DMS114 treated with DMSO at 0.1 percent for 48 hours (cell line): ENCODE measurements at regions not wholly inside any gene's neighbourhood (a gene's known extent, or its start where the extent isn't known, plus 50 kb on each side); places are given as distances from the start of the nearest gene placed in this dataset.

Experiments
- DNase-seq: peaks from one replicate; lab custom pipeline; 2025; ENCODE audit not compliant: unreplicated experiment; lab: John Stamatoyannopoulos, UW

- no peak for DNase-seq
Measured at GRCh38 chr7:156458011-156458410, 182.6 kb upstream of the RNF32 start.

- no peak for DNase-seq
Measured at GRCh38 chr7:156456503-156457115, 184.0 kb upstream of the RNF32 start.

GRCh38 chr7:156456032-156456431 is 184.5 kb upstream of the RNF32 start:
- DNase-seq = no peak

- no peak for DNase-seq
Measured at GRCh38 chr7:156450473-156450872, 190.1 kb upstream of the RNF32 start.

- no peak for DNase-seq
Measured at GRCh38 chr7:156448918-156449317, 191.7 kb upstream of the RNF32 start.

GRCh38 chr7:156446990-156447389 is 193.6 kb upstream of the RNF32 start:
- DNase-seq = no peak

- DNase-seq = no peak
Measured at GRCh38 chr7:156445997-156446761, 194.4 kb upstream of the RNF32 start.

GRCh38 chr7:156442516-156442915 is 198.1 kb upstream of the RNF32 start:
- DNase-seq = no peak

- DNase-seq = no peak
Measured at GRCh38 chr7:156440456-156440855, 200.1 kb upstream of the RNF32 start.

GRCh38 chr7:156438011-156438410 is 202.6 kb upstream of the RNF32 start:
- DNase-seq = no peak

- no peak for DNase-seq
Measured at GRCh38 chr7:156437021-156437614, 203.5 kb upstream of the RNF32 start.

- DNase-seq = no peak
Measured at GRCh38 chr7:156435486-156436231, 204.9 kb upstream of the RNF32 start.

GRCh38 chr7:156434706-156435105 is 205.9 kb upstream of the RNF32 start:
- DNase-seq = no peak

- DNase-seq = no peak
Measured at GRCh38 chr7:156432018-156432417, 208.6 kb upstream of the RNF32 start.

GRCh38 chr7:156430109-156430508 is 210.5 kb upstream of the RNF32 start:
- no peak for DNase-seq

GRCh38 chr7:156429514-156429913 is 211.1 kb upstream of the RNF32 start:
- DNase-seq = no peak

GRCh38 chr7:156423876-156424275 is 216.7 kb upstream of the RNF32 start:
- DNase-seq = no peak

GRCh38 chr7:156420496-156420895 is 220.1 kb upstream of the RNF32 start:
- no peak for DNase-seq

- no peak for DNase-seq
Measured at GRCh38 chr7:156419782-156420181, 220.8 kb upstream of the RNF32 start.

GRCh38 chr7:156402255-156402654 is 238.3 kb upstream of the RNF32 start:
- DNase-seq = no peak

GRCh38 chr7:156401617-156402016 is 239.0 kb upstream of the RNF32 start:
- no peak for DNase-seq

- DNase-seq = no peak
Measured at GRCh38 chr7:156400046-156400445, 240.5 kb upstream of the RNF32 start.
